Epithelial cell of proximal tubule (primary cell): ENCODE measurements at regions not wholly inside any gene's neighbourhood (a gene's known extent, or its start where the extent isn't known, plus 50 kb on each side); places are given as distances from the start of the nearest gene placed in this dataset.
A peak's percentile ranks its signal among the peaks of the same experiment; 100 is the strongest.

Experiments
- DNase-seq: peaks from one replicate; pipeline ENCODE4 v3.0.0-alpha.2; 2011; ENCODE audit warnings: low read depth
- H3K4me3 ChIP-seq: 2 replicates; pipeline ENCODE4 v1.5.1; 2011; ENCODE audit warnings: low read depth, mild to moderate bottlenecking, low read length
- TF ChIP-seq, protein P1 (sequence below): conservative IDR thresholded peaks from 2 replicates; pipeline ENCODE4 v1.5.1; 2012; ENCODE audit warnings: low read depth, mild to moderate bottlenecking, low read length

DNA sequence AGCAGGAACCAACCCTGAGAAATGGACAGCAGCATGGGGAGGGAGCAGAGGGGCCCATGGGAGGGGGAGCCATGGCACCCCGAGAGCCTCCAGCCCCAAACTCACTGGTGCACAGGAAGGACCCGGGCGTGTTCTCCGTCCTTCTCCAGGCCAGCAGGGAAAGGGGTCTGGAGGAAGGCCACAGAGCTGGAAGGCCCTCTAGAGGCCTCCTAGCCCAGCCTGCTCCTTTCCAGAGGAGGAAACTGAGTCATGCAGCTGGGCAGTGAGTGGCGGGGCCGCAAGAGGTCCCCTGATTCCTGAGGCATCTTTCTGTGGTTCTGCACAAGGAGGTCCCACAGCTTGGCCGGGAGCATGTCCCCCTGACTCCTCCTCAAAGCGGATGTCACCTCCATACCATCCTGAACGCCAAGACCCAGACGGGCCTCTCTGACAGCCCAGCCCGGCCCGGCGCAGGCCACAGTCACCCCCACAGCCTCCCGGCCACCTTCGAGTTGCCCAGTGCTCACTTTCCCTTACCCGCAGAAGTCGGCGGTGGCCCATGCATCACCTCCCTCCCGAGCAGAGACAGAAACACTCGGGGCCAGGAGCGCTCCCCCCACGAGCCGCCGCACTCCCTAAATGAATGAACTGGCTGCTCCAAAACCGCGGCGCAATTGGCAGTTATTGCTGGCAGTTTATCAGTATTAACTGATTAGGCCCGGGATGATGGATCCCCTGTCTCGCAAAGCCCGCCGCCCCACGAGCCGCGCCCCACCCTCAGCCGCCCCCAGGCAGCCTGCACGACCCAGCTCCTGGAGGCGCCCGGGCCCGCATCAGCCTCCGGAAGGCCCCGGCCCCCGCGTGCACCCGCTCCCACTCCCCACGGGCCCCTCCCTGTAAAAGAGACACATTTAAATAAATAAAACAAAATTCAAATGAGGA is 272.5 kb downstream of the BUD13 start:
- TF ChIP-seq, protein P1, sequence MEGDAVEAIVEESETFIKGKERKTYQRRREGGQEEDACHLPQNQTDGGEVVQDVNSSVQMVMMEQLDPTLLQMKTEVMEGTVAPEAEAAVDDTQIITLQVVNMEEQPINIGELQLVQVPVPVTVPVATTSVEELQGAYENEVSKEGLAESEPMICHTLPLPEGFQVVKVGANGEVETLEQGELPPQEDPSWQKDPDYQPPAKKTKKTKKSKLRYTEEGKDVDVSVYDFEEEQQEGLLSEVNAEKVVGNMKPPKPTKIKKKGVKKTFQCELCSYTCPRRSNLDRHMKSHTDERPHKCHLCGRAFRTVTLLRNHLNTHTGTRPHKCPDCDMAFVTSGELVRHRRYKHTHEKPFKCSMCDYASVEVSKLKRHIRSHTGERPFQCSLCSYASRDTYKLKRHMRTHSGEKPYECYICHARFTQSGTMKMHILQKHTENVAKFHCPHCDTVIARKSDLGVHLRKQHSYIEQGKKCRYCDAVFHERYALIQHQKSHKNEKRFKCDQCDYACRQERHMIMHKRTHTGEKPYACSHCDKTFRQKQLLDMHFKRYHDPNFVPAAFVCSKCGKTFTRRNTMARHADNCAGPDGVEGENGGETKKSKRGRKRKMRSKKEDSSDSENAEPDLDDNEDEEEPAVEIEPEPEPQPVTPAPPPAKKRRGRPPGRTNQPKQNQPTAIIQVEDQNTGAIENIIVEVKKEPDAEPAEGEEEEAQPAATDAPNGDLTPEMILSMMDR: no peak
- no peak for DNase-seq
- no peak overlapping the region for H3K4me3 ChIP-seq

DNA sequence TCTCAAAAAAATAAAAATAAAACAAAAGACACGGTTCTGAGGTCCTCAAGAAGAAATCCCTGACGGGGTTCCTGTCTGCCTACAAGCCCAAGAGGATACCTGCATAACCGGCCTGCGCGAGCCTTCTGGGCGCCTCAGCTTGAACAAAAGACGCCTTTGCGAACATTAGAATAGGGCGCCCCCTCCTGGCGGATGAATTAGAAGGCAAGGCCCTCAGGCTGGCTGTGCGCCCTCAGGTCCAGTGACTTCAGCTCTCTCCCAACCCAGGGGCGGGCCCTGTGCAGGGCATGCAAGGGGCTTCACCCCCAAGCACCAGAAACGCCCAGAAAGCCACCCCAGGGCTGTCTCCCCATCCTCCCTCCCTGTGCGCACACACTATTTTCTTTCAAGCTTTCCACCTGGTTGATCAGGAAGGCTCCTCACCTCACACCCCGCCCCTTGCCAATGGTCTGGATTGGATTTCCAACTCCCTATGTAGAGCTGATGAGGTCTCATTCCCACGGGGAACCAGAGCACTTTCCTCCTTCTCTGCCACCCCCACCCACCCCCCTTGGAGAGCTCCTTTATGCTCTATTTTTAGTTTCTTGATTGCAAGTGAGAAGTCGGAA is 273.3 kb downstream of the BUD13 start:
- TF ChIP-seq, protein P1: peak; percentile 79
- DNase-seq: peak; percentile 15
- H3K4me3 ChIP-seq: no peak overlapping the region

DNA sequence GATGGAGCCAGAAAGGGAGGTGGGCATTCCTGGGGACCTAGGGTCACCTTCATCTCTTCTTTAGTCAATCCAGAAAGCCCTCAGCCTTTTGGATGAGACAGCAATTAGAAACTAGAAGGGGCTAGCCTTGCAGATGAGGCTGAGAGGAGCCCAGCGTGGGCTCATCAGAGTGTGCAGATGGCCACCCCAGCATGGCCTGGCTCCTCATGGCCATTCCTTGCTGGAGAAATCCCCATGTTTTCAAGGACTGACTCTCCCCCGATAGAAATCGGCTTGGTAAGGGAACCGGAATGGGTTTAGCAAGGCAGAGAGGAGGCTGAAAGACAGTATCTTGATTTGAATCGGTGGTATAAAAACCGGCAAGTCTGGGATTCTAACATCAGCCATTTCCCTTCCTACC is 274.6 kb downstream of the BUD13 start:
- H3K4me3 ChIP-seq: no peak overlapping the region
- TF ChIP-seq, protein P1: no peak
- no peak for DNase-seq

DNA sequence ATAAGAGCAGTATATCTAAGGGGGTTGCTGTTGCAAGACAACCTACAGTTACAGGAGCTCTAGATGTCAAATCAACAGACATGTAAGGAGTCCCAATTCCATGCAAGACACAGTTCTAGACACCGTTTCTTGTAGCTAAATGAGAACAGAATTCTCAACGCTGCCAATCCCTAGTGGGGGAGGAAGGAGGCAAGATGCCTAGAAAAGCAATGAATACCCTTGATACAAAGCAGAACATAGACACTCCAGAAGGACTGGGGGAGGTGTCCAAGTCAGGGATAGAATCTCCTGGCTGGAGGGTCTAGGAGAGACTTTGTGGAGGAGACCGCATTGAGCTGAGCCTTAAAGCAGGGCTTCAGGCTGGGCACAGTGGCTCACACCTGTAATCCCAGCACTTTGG is 280.2 kb downstream of the BUD13 start:
- no peak overlapping the region for H3K4me3 ChIP-seq
- TF ChIP-seq, protein P1: no peak
- no peak for DNase-seq

DNA sequence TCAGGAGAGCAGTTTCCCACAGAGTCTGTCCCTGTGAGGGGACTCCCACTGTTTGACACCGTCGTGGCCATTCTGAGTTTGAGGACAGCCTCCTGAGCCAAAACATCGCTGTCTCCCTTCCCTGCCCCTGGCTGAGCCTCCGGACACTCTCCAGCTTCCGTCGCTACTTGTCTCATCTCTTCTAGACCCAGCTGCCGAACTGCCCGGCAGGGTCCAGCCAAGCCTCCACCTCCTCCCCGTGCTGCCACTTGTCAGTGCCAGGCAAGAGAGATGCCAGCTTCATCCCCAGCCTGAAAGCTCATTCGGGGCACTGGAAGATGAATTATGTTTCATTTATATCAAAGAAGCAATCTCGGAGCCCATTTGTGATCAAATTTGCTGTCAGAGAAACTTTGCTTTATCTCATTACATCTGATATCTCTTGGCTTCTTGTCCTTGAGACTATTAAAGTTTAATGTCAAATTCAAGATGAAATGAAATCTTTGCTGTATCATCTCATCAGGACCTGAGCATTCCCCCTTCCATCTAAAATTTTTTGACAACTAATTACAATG is 283.9 kb downstream of the BUD13 start:
- TF ChIP-seq, protein P1: no peak
- no peak overlapping the region for H3K4me3 ChIP-seq
- DNase-seq: no peak

DNA sequence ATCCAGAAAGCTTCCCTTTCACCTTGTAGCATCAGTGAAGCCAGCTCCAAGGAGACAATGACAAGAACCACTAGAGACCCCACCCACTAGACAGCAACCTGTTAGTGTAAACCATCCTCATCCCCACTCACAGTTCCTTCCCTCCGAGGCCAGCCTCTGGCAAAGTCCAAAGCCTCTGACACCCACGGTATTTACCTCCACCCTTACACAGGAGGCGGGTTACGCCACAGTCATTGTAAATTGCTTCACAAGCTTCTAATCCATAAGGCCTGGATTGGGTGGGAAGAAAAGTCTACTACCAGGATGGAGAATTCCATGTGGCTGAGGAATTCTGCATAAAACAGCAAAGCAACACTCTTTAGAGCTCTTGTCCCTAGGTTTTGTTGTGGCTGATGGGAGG is 287.4 kb downstream of the BUD13 start:
- no peak for DNase-seq
- TF ChIP-seq, protein P1: no peak
- no peak overlapping the region for H3K4me3 ChIP-seq
